GM10266 (cell line): ENCODE measurements at regions not wholly inside any gene's neighbourhood (a gene's known extent, or its start where the extent isn't known, plus 50 kb on each side); places are given as distances from the start of the nearest gene placed in this dataset.

Experiments
- DNase-seq: peaks from one replicate; pipeline ENCODE4 v3.0.0; 2012; ENCODE audit errors: extremely low spot score
- CTCF ChIP-seq: IDR thresholded peaks from 2 replicates; pipeline ENCODE4 v1.5.1; 2012; ENCODE audit warnings: mild to moderate bottlenecking, low read depth; ENCODE audit not compliant: control insufficient read depth, insufficient read depth; ENCODE audit errors: missing control alignments

GRCh38 chr3:168608926-168609325 is 513.2 kb upstream of the GOLIM4 start:
- no peak for DNase-seq
- no peak for TF ChIP-seq CTCF

- no peak for DNase-seq
- no peak for TF ChIP-seq CTCF
These were observed 509.0 kb upstream of the GOLIM4 start for GRCh38 chr3:168604767-168605166.

- TF ChIP-seq CTCF: no peak
- DNase-seq: no peak
These were observed 502.5 kb upstream of the GOLIM4 start for GRCh38 chr3:168598250-168598649.

GRCh38 chr3:168596175-168596823 is 500.6 kb upstream of the GOLIM4 start:
- no peak for TF ChIP-seq CTCF
- no peak for DNase-seq

GRCh38 chr3:168591587-168591986 is 495.9 kb upstream of the GOLIM4 start:
- no peak for DNase-seq
- no peak for TF ChIP-seq CTCF

- no peak for TF ChIP-seq CTCF
- no peak for DNase-seq
These were observed 493.7 kb upstream of the GOLIM4 start for GRCh38 chr3:168589376-168589775.

- TF ChIP-seq CTCF: no peak
- DNase-seq: no peak
These were observed 489.8 kb upstream of the GOLIM4 start for GRCh38 chr3:168585544-168585943.
